NCI-H460 (cell line): ENCODE measurements at regions not wholly inside any gene's neighbourhood (a gene's known extent, or its start where the extent isn't known, plus 50 kb on each side); places are given as distances from the start of the nearest gene placed in this dataset.

Source experiments
- DNase-seq: peaks from one replicate; pipeline ENCODE4 v3.0.0-alpha.2; 2016; ENCODE audit warnings: low read depth; ENCODE audit errors: extremely low read depth

GRCh38 chr2:186274936-186275575 lies 211.0 kb upstream of the ZC3H15 start:
- no peak for DNase-seq

DNA sequence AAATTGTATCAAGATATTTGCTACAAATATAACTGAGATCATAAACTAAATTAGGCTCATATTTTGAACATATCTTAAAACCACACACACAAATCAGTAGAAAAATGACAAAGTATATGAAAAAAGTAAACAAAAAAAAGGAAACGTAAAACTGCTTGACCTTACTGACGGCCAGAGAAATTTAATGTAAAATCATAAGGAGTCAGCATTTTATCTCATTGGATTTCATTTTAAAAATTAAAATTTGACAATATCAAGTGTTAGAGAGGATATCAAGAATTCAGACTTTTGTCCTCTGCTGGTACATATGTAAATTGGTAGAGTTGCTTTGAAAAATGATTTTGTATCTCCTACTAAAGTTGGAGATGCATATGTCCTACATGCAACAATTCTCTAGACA lies 209.2 kb upstream of the ZC3H15 start:
- no peak for DNase-seq

- DNase-seq, result no peak
Measured at GRCh38 chr2:186281726-186282125, 204.3 kb upstream of the ZC3H15 start.

DNA sequence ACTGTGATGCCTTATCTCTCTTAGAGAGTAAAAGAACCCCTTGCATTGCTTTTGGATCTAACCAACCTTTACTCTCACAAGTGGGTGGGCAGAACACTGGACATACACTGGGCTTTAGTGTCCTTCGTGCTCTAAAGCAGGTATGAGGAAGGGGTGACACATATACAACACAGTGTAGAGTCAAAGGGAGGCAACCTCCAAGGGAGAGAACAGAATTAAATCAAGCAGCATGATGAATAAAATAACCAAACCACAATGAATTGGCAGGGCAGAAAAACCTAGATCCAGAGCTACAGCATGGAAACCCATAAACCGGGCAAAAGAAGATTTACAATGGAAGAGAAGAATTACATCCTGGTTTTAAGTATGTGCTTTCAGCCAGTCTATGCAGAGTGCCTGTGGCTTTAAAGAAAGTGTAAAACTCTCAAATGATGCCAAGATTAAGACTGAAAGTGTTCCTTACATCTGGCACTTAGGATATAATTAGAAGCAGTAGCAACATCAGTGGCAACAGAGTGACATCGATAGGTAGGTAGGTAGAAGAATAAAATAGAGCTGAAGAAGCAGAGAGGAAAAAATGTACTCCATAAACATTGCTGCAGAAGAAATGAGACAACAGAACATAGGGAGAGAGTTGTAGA lies 191.7 kb upstream of the ZC3H15 start:
- no peak for DNase-seq

- DNase-seq, result no peak
Measured at GRCh38 chr2:186299610-186300009, 186.4 kb upstream of the ZC3H15 start.

DNA sequence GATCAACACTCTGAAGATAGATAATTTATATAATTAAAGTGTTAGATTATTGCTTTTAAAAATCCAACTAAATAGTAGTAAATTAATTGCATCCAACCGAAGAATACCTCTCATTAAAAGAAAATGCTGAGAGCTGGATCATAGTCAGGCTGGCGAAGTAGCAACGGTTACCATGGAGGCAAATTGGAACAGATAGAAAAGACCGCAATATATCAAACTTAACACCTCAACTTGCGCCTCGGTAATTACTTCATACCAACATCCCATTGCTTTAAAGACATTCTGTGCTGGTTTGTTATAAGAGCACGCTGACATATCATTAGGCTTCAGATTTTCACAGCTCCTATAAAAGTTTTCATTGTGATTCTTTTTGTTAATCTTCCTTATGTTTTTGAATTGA lies 183.8 kb upstream of the ZC3H15 start:
- no peak for DNase-seq

DNA sequence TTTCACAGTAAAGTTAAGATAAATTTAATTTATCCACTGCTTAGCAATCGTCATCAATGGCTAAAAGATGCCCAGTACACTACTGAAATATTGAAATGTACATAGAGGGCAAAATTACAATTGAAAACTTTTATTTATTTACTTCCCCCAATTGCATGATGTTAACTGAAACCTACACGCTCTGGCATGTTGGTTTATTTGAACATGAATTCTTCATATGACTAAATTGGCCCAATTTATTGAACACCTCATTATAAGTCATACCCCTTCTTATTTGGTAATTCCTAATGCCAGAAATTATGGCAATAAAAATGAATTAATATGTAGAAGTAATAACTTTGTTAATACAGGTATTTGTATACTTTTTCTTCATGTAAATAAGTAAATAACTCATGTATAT lies 183.0 kb upstream of the ZC3H15 start:
- no peak for DNase-seq

DNA sequence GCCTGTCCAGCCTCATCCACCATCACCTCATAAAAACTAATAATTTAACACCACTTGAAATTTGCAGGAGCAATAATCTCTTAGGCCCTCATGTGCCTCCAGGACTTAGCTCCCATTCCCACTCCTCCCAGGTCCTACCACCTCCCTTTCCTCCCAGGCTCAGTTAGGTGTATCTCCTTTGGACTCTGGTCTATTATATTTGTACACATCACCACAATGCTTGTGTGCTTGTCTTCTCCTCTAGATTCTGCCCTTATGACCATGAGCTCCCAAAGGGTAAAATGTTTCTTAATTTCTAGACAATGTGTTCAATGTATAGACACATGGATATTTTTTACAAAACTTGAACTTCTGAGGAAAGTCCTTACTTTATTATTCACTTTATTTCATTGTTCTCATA lies 182.0 kb upstream of the ZC3H15 start:
- DNase-seq, result no peak

GRCh38 chr2:186306754-186307153 lies 179.3 kb upstream of the ZC3H15 start:
- DNase-seq, result no peak

- DNase-seq, result no peak
Measured at GRCh38 chr2:186307871-186308270, 178.2 kb upstream of the ZC3H15 start.

- DNase-seq, result no peak
Measured at GRCh38 chr2:186308347-186308746, 177.7 kb upstream of the ZC3H15 start.

GRCh38 chr2:186309901-186310300 lies 176.2 kb upstream of the ZC3H15 start:
- DNase-seq, result no peak

- no peak for DNase-seq
Measured at GRCh38 chr2:186319105-186319504, 167.0 kb upstream of the ZC3H15 start.

GRCh38 chr2:186325827-186326535 lies 160.1 kb upstream of the ZC3H15 start:
- no peak for DNase-seq

- DNase-seq, result no peak
Measured at GRCh38 chr2:186327251-186327868, 158.7 kb upstream of the ZC3H15 start.

DNA sequence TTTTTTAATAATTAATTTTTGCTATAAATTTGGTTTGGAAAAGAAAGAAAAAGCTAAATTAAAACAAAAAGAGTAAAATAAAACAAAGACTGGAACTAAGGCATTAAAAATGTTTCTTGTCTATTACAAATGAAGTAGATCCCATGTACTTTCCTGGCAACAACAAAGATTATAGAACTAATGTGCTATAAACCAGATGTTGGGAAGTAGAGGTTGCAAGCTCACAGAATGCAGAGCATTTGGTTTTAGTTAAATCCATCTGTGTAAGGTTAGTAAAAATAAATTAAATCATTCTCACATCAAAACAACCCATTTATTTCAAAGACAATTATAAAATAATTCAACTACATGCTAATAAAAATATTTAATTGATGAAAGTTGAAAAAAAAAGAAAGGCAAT lies 157.2 kb upstream of the ZC3H15 start:
- DNase-seq, result no peak

- no peak for DNase-seq
Measured at GRCh38 chr2:186330050-186330449, 156.0 kb upstream of the ZC3H15 start.

- DNase-seq, result no peak
Measured at GRCh38 chr2:186339716-186340115, 146.3 kb upstream of the ZC3H15 start.

GRCh38 chr2:186342029-186342428 lies 144.0 kb upstream of the ZC3H15 start:
- no peak for DNase-seq

GRCh38 chr2:186345745-186346144 lies 140.3 kb upstream of the ZC3H15 start:
- no peak for DNase-seq

- no peak for DNase-seq
Measured at GRCh38 chr2:186346216-186346615, 139.8 kb upstream of the ZC3H15 start.

GRCh38 chr2:186347472-186347871 lies 138.6 kb upstream of the ZC3H15 start:
- no peak for DNase-seq
